Keratinocyte (primary cell): ENCODE measurements at regions not wholly inside any gene's neighbourhood (a gene's known extent, or its start where the extent isn't known, plus 50 kb on each side); places are given as distances from the start of the nearest gene placed in this dataset.

Experiments
- DNase-seq: peaks from one replicate; pipeline ENCODE4 v3.0.0-alpha.2; 2011; ENCODE audit warnings: low read depth, missing footprints, low spot score
- FAIRE-seq: peaks from 2 replicates; lab custom pipeline; 2011; peaks lifted over from hg19 to GRCh38; lab: Jason Lieb, UNC
- H2AFZ ChIP-seq: 2 replicates; pipeline ENCODE4 v1.6.0; 2012; ENCODE audit warnings: low read length, control low read depth, inconsistent platforms; ENCODE audit not compliant: control insufficient read depth
- H3K27ac ChIP-seq: 2 replicates; pipeline ENCODE4 v1.5.1; 2011; ENCODE audit warnings: low read length; ENCODE audit not compliant: control insufficient read depth, insufficient read depth
- H3K27me3 ChIP-seq: 3 replicates; pipeline ENCODE4 v1.6.0; 2011; ENCODE audit warnings: low read length; ENCODE audit not compliant: control insufficient read depth, insufficient read depth; ENCODE audit errors: extremely low read depth
- H3K36me3 ChIP-seq, 2 experiments: 2 replicates in 1 of 2; 3 replicates in 1 of 2; pipeline ENCODE4 v1.5.1; 2011; ENCODE audit warnings: low read length in 2 of 2, mild to moderate bottlenecking in 1 of 2; ENCODE audit not compliant: control insufficient read depth in 2 of 2, insufficient read depth in 2 of 2; ENCODE audit errors: extremely low read depth in 1 of 2
- H3K4me1 ChIP-seq: 3 replicates; pipeline ENCODE4 v1.5.1; 2011; ENCODE audit warnings: low read length; ENCODE audit not compliant: control insufficient read depth, insufficient read depth; ENCODE audit errors: extremely low read depth
- H3K4me2 ChIP-seq: 3 replicates; pipeline ENCODE4 v1.6.0; 2011; ENCODE audit warnings: low read depth, low read length; ENCODE audit not compliant: control insufficient read depth, insufficient read depth; ENCODE audit errors: extremely low read depth
- H3K4me3 ChIP-seq, 3 experiments: fragments of 200-600 bp in 1 of 3; sonication (generic) in 1 of 3; 2 replicates in 2 of 3; 3 replicates in 1 of 3; pipeline ENCODE4 v1.5.1; 2011 to 2016; ENCODE audit warnings: low read length in 3 of 3, mild to moderate bottlenecking in 3 of 3, control low read depth in 2 of 3, inconsistent platforms in 1 of 3, low read depth in 1 of 3, mixed read lengths in 1 of 3, mixed run types in 1 of 3, moderate library complexity in 1 of 3; ENCODE audit not compliant: control insufficient read depth in 2 of 3, insufficient read depth in 2 of 3; ENCODE audit errors: extremely low read depth in 1 of 3
- H3K79me2 ChIP-seq: 2 replicates; pipeline ENCODE4 v1.6.0; 2012; ENCODE audit warnings: low read length; ENCODE audit not compliant: control insufficient read depth, insufficient read depth
- H3K9ac ChIP-seq: 3 replicates; pipeline ENCODE4 v1.6.0; 2011; ENCODE audit warnings: low read length; ENCODE audit not compliant: control insufficient read depth, insufficient read depth; ENCODE audit errors: extremely low read depth
- H3K9me1 ChIP-seq: 3 replicates; pipeline ENCODE4 v1.6.0; 2011; ENCODE audit warnings: low read length; ENCODE audit not compliant: control insufficient read depth, insufficient read depth; ENCODE audit errors: extremely low read depth
- H3K9me3 ChIP-seq: 2 replicates; pipeline ENCODE4 v1.5.1; 2012; ENCODE audit warnings: low read depth, low read length; ENCODE audit not compliant: control insufficient read depth
- H4K20me1 ChIP-seq: 3 replicates; pipeline ENCODE4 v1.6.0; 2011; ENCODE audit warnings: low read length; ENCODE audit not compliant: control insufficient read depth, insufficient read depth; ENCODE audit errors: extremely low read depth
- CTCF ChIP-seq, 3 experiments: IDR thresholded peaks in 1 of 3; conservative IDR thresholded peaks in 1 of 3; optimal IDR thresholded peaks in 1 of 3; 2 replicates in 2 of 3; 3 replicates in 1 of 3; pipeline versions ENCODE3 to v1.5.1; 2011; ENCODE audit warnings: low read length in 3 of 3, mild to moderate bottlenecking in 3 of 3, moderate library complexity in 2 of 3, control low read depth in 1 of 3, inconsistent platforms in 1 of 3; ENCODE audit not compliant: insufficient read depth in 2 of 3; ENCODE audit errors: extremely low read depth in 1 of 3
- EZH2 ChIP-seq: IDR thresholded peaks from one replicate; pipeline ENCODE4 v1.6.1; 2012; ENCODE audit warnings: inconsistent platforms, mild to moderate bottlenecking, low read length, moderate library complexity
- dilution Hi-C: fragments of 300-500 bp; cut with MboI; formaldehyde crosslinking; loops from one replicate; pipeline ENCODE4 v1.7.0; 2020; ENCODE audit warnings: low sequenced_read_pairs; ENCODE audit not compliant: extremely low pct_ligation_motif_present

DNA sequence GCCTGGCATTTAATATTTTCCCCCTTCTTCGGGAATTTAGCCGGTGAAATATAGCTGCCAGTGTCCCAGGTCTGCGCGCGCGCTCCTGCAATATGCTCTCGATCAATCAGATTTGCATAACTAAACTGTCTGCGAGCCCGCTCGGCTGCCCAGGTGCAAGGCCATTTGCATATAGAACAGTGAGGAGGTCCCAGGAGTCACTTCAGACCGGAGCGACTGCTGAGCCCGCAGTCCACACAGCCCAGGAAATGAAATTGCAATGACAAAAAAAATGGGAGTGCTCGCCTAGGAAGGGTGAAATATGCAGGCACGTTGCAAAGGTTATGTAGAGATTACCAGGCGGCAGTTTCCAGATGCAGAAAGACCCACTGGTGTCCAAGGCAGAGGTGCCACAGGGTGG, 228.5 kb downstream of the VRK1 start:
- Histone ChIP-seq H3K9me1 (no peaks in the 10 kb centered on the region), H3K27ac (no peak overlapping the region), H3K36me3 (no peaks in the 10 kb centered on the region), H4K20me1 (no peaks in the 10 kb centered on the region), H3K4me2 (no peak overlapping the region), H2AFZ (no peak overlapping the region), H3K9me3 (no peaks in the 10 kb centered on the region), H3K4me3 (no peak overlapping the region), H3K9ac (no peak overlapping the region), H3K27me3 (no peaks in the 10 kb centered on the region), H3K79me2 (no peaks in the 10 kb centered on the region), H3K4me1 (no peaks in the 10 kb centered on the region)
- no peak for FAIRE-seq
- TF ChIP-seq CTCF (optimal IDR thresholded peaks at IDR 0.05 in 1 of 3, IDR thresholded peaks at IDR 0.05 in 1 of 3, conservative IDR thresholded peaks at IDR 0.05 in 1 of 3; ENCODE audit: extremely low read depth in 1 of 3, insufficient read depth in 2 of 3, low read length in 3 of 3) (no peak), EZH2 (no peak)
- DNase-seq, result no peak
- dilution Hi-C loops, result no loop called here

DNA sequence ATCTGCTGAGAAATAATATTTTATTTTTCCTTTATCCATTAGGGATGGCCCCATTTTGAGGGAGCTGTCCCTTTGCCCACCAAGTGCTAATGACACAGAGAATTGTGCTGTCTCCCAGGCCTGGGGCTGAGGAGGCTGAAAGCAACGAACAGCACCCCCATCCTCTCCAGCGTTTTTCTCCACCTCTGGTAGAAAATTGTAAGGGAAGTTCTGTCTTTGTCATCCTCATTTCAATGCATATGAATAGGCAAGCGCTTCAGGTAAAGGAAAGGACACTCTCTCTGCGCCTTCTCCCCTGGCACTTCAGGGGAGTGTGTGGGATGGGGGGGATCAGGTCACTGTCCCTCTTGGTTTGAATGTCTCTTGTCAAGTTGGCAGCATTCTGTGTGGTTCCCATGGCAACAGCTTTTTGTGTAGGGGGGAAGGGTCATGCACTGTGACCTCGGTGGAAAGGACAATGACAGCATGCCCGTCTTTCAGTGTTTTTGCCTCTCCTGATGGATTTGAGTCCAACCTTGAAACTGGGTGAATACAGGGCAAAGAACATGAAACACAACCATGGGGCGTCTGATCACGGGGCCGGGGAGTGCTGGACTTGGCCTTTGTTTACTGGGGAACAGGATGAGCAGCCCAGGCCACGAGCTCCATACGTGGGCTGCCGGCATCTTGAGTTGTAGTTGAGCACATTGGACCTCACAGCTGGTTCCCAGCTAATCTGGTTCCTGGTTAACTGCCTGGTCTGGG, 230.2 kb downstream of the VRK1 start:
- dilution Hi-C loops, result no loop called here
- Histone ChIP-seq H3K27ac (no peak overlapping the region), H4K20me1 (no peaks in the 10 kb centered on the region), H3K4me1 (no peaks in the 10 kb centered on the region), H2AFZ (no peak overlapping the region), H3K9me1 (no peaks in the 10 kb centered on the region), H3K79me2 (no peaks in the 10 kb centered on the region), H3K9me3 (no peaks in the 10 kb centered on the region), H3K9ac (no peak overlapping the region), H3K36me3 (no peaks in the 10 kb centered on the region), H3K4me2 (no peak overlapping the region), H3K27me3 (peaks cover 1% of the 10 kb centered on the region), H3K4me3 (no peak overlapping the region)
- TF ChIP-seq CTCF (optimal IDR thresholded peaks at IDR 0.05 in 1 of 3, IDR thresholded peaks at IDR 0.05 in 1 of 3, conservative IDR thresholded peaks at IDR 0.05 in 1 of 3; ENCODE audit: extremely low read depth in 1 of 3, insufficient read depth in 2 of 3, low read length in 3 of 3), result no peak
- FAIRE-seq, result no peak
- no peak for DNase-seq
